Upper lobe of right lung (tissue), 1 donor: ENCODE measurements at regions not wholly inside any gene's neighbourhood (a gene's known extent, or its start where the extent isn't known, plus 50 kb on each side); places are given as distances from the start of the nearest gene placed in this dataset.

ENCODE experiments used
- ATAC-seq: fragments of 200-7000 bp; cut with Tn5 transposase; one replicate; pipeline ENCODE4 v1.9.1; 2020; ENCODE audit warnings: mild to moderate bottlenecking, moderate library complexity
- DNase-seq: peaks from one replicate; pipeline ENCODE4 v3.0.0-alpha.2; 2020
- H3K27ac ChIP-seq: fragments of 200-600 bp; one replicate; pipeline ENCODE4 v1.8.0; 2022
- H3K27me3 ChIP-seq: fragments of 200-600 bp; one replicate; pipeline ENCODE4 v1.8.0; 2022; ENCODE audit warnings: mild to moderate bottlenecking
- H3K36me3 ChIP-seq: fragments of 200-600 bp; one replicate; pipeline ENCODE4 v1.8.0; 2022
- H3K4me1 ChIP-seq: fragments of 200-600 bp; one replicate; pipeline ENCODE4 v1.8.0; 2022
- H3K4me3 ChIP-seq: fragments of 200-600 bp; one replicate; pipeline ENCODE4 v1.8.0; 2022; ENCODE audit warnings: mild to moderate bottlenecking
- H3K9me3 ChIP-seq: fragments of 200-600 bp; one replicate; pipeline ENCODE4 v1.8.0; 2022
- intact Hi-C: fragments of 100-400 bp; cut with DNase I; formaldehyde crosslinking; loops from one replicate; pipeline ENCODE4 v1.11.0; 2022
- TF ChIP-seq, protein P1 (sequence below): fragments of 200-600 bp; IDR thresholded peaks from one replicate; pipeline ENCODE4 v1.8.0; 2022; ENCODE audit warnings: antibody characterized with exemption
- donor health status: DM: no; HTN: yes; CAD: no; lungs with severe emphysema.

DNA sequence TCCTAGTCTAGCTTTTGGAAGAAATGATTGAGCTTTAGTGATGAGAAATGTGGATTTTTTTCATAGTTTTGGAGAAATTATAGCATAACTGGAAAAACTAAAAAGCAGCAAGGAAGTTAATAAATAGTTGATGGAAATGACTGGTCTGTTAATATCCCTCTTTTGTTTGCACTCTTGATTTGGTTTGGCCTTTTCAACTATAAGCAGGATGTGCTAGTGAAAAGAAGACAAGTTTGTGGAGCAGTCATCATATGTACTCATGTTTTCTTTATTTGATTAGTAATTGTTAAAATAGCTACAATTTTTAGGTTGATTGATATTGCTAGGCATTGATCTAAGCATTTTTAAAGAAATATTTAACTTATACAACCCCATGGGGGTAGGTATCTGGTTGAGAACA, 374.7 kb downstream of the TAF11L14 start:
- Histone ChIP-seq H3K4me3 (no peak overlapping the region), H3K9me3 (no peaks in the 10 kb centered on the region), H3K27ac (no peak overlapping the region), H3K4me1 (no peaks in the 10 kb centered on the region), H3K36me3 (no peaks in the 10 kb centered on the region), H3K27me3 (no peaks in the 10 kb centered on the region)
- DNase-seq = no peak
- TF ChIP-seq, protein P1, sequence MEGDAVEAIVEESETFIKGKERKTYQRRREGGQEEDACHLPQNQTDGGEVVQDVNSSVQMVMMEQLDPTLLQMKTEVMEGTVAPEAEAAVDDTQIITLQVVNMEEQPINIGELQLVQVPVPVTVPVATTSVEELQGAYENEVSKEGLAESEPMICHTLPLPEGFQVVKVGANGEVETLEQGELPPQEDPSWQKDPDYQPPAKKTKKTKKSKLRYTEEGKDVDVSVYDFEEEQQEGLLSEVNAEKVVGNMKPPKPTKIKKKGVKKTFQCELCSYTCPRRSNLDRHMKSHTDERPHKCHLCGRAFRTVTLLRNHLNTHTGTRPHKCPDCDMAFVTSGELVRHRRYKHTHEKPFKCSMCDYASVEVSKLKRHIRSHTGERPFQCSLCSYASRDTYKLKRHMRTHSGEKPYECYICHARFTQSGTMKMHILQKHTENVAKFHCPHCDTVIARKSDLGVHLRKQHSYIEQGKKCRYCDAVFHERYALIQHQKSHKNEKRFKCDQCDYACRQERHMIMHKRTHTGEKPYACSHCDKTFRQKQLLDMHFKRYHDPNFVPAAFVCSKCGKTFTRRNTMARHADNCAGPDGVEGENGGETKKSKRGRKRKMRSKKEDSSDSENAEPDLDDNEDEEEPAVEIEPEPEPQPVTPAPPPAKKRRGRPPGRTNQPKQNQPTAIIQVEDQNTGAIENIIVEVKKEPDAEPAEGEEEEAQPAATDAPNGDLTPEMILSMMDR = no peak
- no peak for ATAC-seq
- intact Hi-C loops = no loop called here

DNA sequence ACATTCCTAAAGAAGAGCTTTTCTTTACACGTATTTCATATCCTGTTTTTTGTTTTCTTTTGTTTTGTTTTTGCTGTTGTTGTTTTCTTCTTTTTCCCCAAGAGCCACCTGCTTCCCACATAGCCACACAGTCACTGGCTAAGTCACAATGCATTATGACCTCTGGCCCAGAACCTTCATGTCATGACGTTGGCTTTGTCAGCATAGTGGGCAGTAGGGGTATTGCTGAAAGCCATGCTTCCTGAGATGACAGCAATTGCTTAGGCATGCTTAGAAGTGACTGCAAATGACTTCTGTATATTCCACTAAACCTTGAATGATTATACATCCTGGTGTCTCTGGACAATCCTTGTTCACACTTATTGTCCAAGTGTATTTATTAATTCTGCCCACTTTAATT, 375.8 kb downstream of the TAF11L14 start:
- DNase-seq (no peak), ATAC-seq (no peak)
- no peak overlapping the region for H3K27ac ChIP-seq
- TF ChIP-seq, protein P1 = no peak
- no peaks in the 10 kb centered on the region for H3K27me3 ChIP-seq
- no peaks in the 10 kb centered on the region for H3K4me1 ChIP-seq
- H3K9me3 ChIP-seq = no peaks in the 10 kb centered on the region
- intact Hi-C loops = no loop called here
- no peaks in the 10 kb centered on the region for H3K36me3 ChIP-seq
- H3K4me3 ChIP-seq = no peak overlapping the region

DNA sequence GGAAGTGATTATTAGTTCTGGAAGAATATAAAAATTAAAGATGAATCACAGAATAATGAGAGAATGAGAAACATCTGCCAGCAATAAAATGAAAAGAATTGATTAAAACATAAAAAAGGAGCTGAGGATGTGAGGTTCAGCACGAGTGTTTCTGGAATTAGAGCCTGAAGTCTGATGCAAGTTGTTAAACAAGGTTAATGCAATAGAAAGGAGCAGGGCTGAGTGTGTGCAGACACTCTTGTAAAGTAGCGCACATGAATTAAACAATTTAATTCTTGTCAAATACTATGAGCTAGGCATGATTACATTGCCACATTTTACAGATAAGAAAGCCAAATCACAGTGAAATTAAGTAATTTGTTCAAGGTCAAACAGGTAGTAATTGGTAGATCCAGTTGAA, 384.2 kb downstream of the TAF11L14 start:
- Histone ChIP-seq H3K27ac (no peak overlapping the region), H3K4me3 (no peak overlapping the region), H3K36me3 (no peaks in the 10 kb centered on the region), H3K9me3 (no peaks in the 10 kb centered on the region), H3K27me3 (no peaks in the 10 kb centered on the region), H3K4me1 (no peaks in the 10 kb centered on the region)
- no peak for DNase-seq
- TF ChIP-seq, protein P1 = no peak
- no peak for ATAC-seq
- intact Hi-C loops = no loop called here

DNA sequence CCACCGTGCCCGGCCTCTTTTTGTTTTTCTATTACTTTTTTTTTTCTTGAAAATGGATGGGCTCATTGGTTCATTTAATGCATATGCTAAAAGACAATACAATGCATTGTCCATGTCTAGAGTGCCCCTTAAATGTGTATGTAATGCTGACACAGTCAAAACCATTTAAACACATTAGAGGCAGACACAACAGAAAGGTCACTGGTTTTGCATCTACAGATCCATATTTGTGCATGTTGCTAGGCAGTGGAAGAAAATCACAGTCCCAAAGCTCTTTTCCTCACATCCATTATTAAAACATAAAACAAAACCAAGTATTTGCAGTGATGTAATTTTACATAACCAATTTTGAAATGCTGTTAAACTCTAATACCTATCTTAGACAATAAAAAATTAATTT, 389.0 kb downstream of the TAF11L14 start:
- ATAC-seq (no peak), DNase-seq (no peak)
- Histone ChIP-seq H3K4me1 (no peaks in the 10 kb centered on the region), H3K9me3 (no peaks in the 10 kb centered on the region), H3K27me3 (no peaks in the 10 kb centered on the region), H3K36me3 (no peaks in the 10 kb centered on the region), H3K27ac (no peak overlapping the region), H3K4me3 (no peak overlapping the region)
- intact Hi-C loops = no loop called here
- TF ChIP-seq, protein P1 = no peak

DNA sequence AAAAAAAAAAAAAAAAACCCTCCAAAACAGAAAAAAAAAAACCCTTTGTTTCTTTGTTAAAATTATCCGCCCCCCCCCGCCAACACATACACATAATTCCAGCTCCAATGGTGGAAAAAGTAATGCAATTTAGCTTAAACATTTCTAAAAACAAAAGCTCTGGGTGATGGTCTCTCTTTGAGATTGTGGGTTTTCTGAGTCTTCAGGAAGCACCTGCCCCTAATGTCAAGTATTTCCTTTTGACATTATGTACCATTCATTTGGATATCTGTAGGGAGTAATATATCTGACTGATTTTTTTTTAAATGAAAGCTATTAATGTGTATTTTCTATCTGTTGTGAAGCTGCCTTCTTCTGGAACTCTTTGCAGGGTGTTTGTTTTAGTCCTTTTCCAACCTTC, 389.7 kb downstream of the TAF11L14 start:
- DNase-seq = no peak
- Histone ChIP-seq H3K36me3 (no peaks in the 10 kb centered on the region), H3K27me3 (no peaks in the 10 kb centered on the region), H3K9me3 (no peaks in the 10 kb centered on the region), H3K4me3 (no peak overlapping the region), H3K27ac (no peak overlapping the region), H3K4me1 (no peaks in the 10 kb centered on the region)
- intact Hi-C loops = no loop called here
- TF ChIP-seq, protein P1 = no peak
- ATAC-seq = no peak

DNA sequence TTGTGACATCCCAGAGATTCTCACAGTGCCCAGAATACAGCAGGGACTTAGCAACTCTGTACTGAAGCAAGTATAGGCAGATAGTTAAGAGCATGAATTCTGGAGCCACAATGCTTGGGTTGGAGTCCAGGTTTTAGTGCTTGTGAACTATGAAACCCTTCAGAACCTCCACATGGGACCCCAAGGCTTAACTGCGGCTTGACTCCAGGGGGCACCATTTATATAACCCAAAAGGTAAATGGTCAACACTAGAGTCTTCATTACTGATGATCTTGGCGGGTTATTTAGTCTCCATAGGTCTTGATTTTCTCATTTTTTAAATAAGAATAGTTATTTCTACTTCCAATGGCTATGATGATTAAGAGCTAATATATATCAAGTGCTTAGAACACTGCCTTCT, 390.3 kb downstream of the TAF11L14 start:
- intact Hi-C loops = no loop called here
- ATAC-seq = no peak

More for the DNA sequence above, 390.3 kb downstream of the TAF11L14 start:
- Histone ChIP-seq H3K36me3 (no peaks in the 10 kb centered on the region), H3K4me1 (no peaks in the 10 kb centered on the region), H3K27ac (no peak overlapping the region), H3K9me3 (no peaks in the 10 kb centered on the region), H3K4me3 (no peak overlapping the region), H3K27me3 (no peaks in the 10 kb centered on the region)
- no peak for DNase-seq
- TF ChIP-seq, protein P1 = no peak
